Testis (tissue), 2 donors: ENCODE measurements at regions not wholly inside any gene's neighbourhood (a gene's known extent, or its start where the extent isn't known, plus 50 kb on each side); places are given as distances from the start of the nearest gene placed in this dataset.

Experiments used
- DNase-seq: peaks from one replicate; pipeline ENCODE4 v3.0.0-alpha.2; 2019
- H3K27ac ChIP-seq, 2 donors: fragments of 200-600 bp; sonication (generic); one replicate each; pipeline ENCODE4 v1.5.1; 2019
- H3K27me3 ChIP-seq: fragments of 200-600 bp; sonication (generic); one replicate; pipeline ENCODE4 v1.5.1; 2019
- H3K36me3 ChIP-seq: fragments of 200-600 bp; sonication (generic); one replicate; pipeline ENCODE4 v1.5.1; 2017; ENCODE audit warnings: low read depth; ENCODE audit errors: missing control alignments
- H3K4me1 ChIP-seq: fragments of 200-600 bp; sonication (generic); one replicate; pipeline ENCODE4 v1.5.1; 2019
- H3K4me3 ChIP-seq, 2 donors: fragments of 200-600 bp; sonication (generic); one replicate each; pipeline ENCODE4 v1.5.1; 2017 to 2019
- H3K9me3 ChIP-seq: fragments of 200-600 bp; sonication (generic); one replicate; pipeline ENCODE4 v1.5.1; 2017
- CTCF ChIP-seq, 3 experiments: fragments of 450-650 bp in 2 of 3; fragments of 200-600 bp in 1 of 3; sonication (generic) in 1 of 3; IDR thresholded peaks; one replicate each; pipeline ENCODE4 v1.5.1; 2016 to 2019; ENCODE audit warnings: antibody characterized with exemption in 3 of 3, mild to moderate bottlenecking in 2 of 3, moderate library complexity in 1 of 3
- POLR2A ChIP-seq: fragments of 450-650 bp; IDR thresholded peaks from one replicate; pipeline ENCODE4 v1.6.1; 2017; ENCODE audit warnings: antibody characterized with exemption, mild to moderate bottlenecking, moderate library complexity
- WGBS, 2 donors: methylation state at CpG; one replicate each; pipeline ENCODE4 v1.1.5; 2018; 5-methylcytosine and 5-hydroxymethylcytosine counted together
- intact Hi-C: fragments of 100-400 bp; cut with DNase I; formaldehyde crosslinking; loops from one replicate; pipeline ENCODE4 v1.15.1; 2023; ENCODE audit warnings: low total_unique reads

GRCh38 chr10:128338951-128339350, 212.7 kb upstream of the MKI67 start:
- Histone ChIP-seq H3K4me1 (no peaks in the 10 kb centered on the region), H3K9me3 (no peaks in the 10 kb centered on the region), H3K27ac (no peak overlapping the region), H3K4me3 (no peak overlapping the region), H3K27me3 (no peaks in the 10 kb centered on the region), H3K36me3 (no peaks in the 10 kb centered on the region)
- no peak for DNase-seq
- 83 to 93% methylated on average over 3 of the region's 3 CpGs for WGBS, 2 donors
- intact Hi-C loops = no loop called here
- TF ChIP-seq CTCF (IDR thresholded peaks at IDR 0.05) = no peak
- TF ChIP-seq POLR2A = no peak

- H3K36me3 ChIP-seq = no peaks in the 10 kb centered on the region
- H3K4me3 ChIP-seq = no peak overlapping the region
- H3K27me3 ChIP-seq = no peaks in the 10 kb centered on the region
- H3K9me3 ChIP-seq = no peaks in the 10 kb centered on the region
- TF ChIP-seq POLR2A = no peak
- no peak for TF ChIP-seq CTCF (IDR thresholded peaks at IDR 0.05)
- intact Hi-C loops = no loop called here
- 83 to 90% methylated on average over 4 of the region's 4 CpGs for WGBS, 2 donors
- no peaks in the 10 kb centered on the region for H3K4me1 ChIP-seq
- DNase-seq = no peak
- H3K27ac ChIP-seq = no peak overlapping the region
Observed at GRCh38 chr10:128339753-128340152, 213.5 kb upstream of the MKI67 start.

- Histone ChIP-seq H3K27me3 (no peaks in the 10 kb centered on the region), H3K4me1 (no peaks in the 10 kb centered on the region), H3K9me3 (no peaks in the 10 kb centered on the region), H3K27ac (no peak overlapping the region), H3K4me3 (no peak overlapping the region), H3K36me3 (no peaks in the 10 kb centered on the region)
- TF ChIP-seq CTCF (IDR thresholded peaks at IDR 0.05) = no peak
- intact Hi-C loops = no loop called here
- 85 to 86% methylated on average over 4 of the region's 4 CpGs for WGBS, 2 donors
- no peak for DNase-seq
Observed at GRCh38 chr10:128345353-128345752, 219.1 kb upstream of the MKI67 start.

- DNase-seq = no peak
- Histone ChIP-seq H3K9me3 (no peaks in the 10 kb centered on the region), H3K4me3 (no peak overlapping the region), H3K27me3 (no peaks in the 10 kb centered on the region), H3K4me1 (no peaks in the 10 kb centered on the region), H3K36me3 (no peaks in the 10 kb centered on the region), H3K27ac (no peak overlapping the region)
- WGBS, 2 donors = 86 to 90% methylated on average over 3 of the region's 3 CpGs
- intact Hi-C loops = no loop called here
- TF ChIP-seq POLR2A (no peak), CTCF (IDR thresholded peaks at IDR 0.05) (no peak)
Observed at GRCh38 chr10:128360783-128361182, 234.6 kb upstream of the MKI67 start.

GRCh38 chr10:128361487-128361886, 235.3 kb upstream of the MKI67 start:
- WGBS, 2 donors = 61 to 92% methylated on average over 6 to 7 of the region's 7 CpGs
- H3K27ac ChIP-seq = no peak overlapping the region
- no peaks in the 10 kb centered on the region for H3K36me3 ChIP-seq
- H3K4me1 ChIP-seq = no peaks in the 10 kb centered on the region
- no peak overlapping the region for H3K4me3 ChIP-seq
- no peaks in the 10 kb centered on the region for H3K9me3 ChIP-seq
- H3K27me3 ChIP-seq = no peaks in the 10 kb centered on the region
- intact Hi-C loops = no loop called here
- no peak for DNase-seq
- no peak for TF ChIP-seq POLR2A
- no peak for TF ChIP-seq CTCF (IDR thresholded peaks at IDR 0.05)
